HG02798 (cell line): ENCODE measurements at regions not wholly inside any gene's neighbourhood (a gene's known extent, or its start where the extent isn't known, plus 50 kb on each side); places are given as distances from the start of the nearest gene placed in this dataset.
"Not testable (repeated sequence)": the region's sequence is repeated elsewhere in the genome, so short reads cannot be mapped to it uniquely, and the experiment has no call there.

Source experiments
- ATAC-seq: cut with Tn5 transposase; IDR thresholded peaks from one replicate; pipeline ENCODE4 v1.9.1; 2021; ENCODE audit warnings: mild to moderate bottlenecking; ENCODE audit not compliant: unreplicated experiment, poor library complexity

DNA sequence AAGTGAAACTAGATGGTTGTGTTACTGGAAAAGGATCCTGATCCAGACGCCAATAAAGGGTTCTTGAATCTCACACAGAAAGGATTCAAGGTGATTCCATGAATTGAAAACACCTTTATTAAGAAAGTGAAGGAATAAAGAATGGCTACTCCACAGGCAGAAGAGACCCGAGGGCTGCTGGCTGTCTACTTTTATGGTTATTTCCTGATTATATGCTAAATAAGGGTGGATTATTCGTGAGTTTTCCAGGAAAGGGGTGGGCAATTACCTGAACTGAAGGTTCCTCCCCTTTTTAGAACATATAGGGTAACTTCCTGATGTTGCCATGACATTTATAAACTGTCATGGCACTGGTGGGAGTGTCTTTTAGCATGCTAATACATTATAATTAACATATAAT is 50.9 kb upstream of the WARS2 start:
- no peak for ATAC-seq

DNA sequence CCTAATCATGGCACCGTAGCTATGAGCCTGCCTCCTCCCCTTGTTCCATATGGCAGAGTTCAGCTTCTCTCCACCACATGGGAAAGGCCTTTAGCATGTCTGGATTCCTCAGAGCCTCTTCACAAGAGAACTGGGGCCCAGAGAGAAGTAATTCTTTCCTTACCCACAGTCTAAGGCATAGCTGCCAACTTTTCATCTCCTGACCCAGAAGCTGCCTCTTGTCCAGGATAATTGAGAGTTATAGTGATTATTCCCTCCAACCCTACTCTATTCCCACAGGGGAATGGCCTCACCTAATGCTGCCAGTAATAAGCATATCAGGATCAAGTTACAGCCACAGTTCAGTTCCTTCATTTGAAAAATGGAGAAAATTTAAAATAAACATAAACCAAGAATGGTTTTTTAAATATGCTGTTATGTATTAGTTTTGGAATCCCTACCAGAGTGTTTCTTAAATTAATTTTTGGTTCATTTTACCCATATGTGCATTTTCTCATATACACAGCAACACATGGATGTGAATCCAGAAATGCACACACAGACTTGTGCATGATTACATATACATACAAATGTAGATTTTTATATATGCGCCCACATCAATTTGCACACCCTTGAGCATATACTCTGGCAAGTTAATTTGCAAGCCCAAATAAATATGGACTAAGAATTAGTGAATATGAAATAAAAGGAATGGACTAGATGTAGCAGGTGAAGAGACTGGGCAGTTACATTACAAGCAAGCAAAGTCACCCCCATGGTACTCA is 63.9 kb upstream of the WARS2 start:
- no peak for ATAC-seq

- ATAC-seq = no peak
Measured at GRCh38 chr1:119204961-119205357, 64.5 kb upstream of the WARS2 start.

DNA sequence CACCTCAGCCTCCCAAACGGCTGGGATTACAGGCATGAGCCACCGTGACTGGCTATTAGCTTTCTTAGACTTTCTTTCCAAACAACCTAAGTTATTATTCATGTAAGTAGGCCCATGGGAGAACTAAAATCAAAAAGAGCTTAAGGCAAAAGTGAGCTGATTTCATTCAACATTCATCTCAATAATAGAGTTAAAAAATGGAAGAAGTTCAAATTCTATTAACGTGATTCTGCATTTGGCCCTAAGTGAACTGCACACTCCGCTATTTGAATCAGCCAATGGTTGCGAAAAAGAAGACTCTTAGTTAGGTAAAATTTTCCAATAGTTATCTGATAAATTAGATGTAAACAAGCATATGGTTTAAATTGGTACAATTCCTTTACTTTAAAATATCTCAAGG is 68.6 kb upstream of the WARS2 start:
- no peak for ATAC-seq

DNA sequence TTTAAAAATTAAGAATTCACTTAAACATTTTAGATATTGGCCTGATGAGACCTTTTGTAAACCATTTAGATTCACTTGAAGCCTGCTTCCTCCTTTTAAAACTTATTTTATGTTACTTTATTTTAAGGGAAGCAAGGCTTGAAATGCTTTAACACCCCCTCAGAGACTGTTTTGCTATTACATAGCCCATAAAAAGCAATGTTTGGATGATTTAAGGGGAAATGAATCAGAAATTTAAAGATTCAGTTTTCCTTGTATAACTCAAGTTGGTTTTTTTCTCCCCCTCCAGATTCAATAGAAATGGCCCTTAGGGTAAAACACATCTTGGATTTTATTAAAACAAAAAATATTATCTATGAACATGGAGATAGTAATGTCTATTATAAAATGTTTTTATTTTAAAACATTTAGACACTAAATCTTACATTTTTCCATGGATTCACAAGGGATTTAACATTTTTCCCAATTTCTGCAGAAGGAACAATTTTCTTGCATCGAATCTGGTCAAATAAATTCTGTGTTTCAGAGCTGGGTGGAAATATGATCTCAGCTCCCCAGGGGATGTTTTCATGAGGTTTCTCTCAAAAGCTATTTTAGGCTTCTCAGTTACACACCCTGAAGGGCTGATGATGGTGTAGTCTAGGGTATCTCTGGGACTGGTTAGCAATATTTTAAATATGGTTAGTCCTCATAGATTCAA is 69.3 kb upstream of the WARS2 start:
- no peak for ATAC-seq

DNA sequence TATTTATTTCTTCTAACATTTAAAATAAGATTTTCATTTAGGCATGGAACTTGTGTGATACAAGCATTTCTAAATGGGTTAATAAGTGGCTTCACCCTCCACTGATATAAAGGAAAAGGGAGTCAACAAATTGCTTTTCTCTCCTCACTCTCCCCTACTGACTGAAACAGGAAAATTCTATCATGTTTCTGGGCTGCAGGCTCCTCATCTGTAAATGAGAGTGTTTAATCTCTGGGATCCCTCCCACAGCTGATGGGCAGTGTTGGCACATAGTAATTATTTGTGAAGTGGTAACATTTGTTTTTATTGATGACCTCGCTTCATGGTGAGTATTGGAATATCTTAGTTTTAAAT is 69.8 kb upstream of the WARS2 start:
- no peak for ATAC-seq

GRCh38 chr1:119213213-119213612 is 72.8 kb upstream of the WARS2 start:
- ATAC-seq = not testable (repeated sequence)

DNA sequence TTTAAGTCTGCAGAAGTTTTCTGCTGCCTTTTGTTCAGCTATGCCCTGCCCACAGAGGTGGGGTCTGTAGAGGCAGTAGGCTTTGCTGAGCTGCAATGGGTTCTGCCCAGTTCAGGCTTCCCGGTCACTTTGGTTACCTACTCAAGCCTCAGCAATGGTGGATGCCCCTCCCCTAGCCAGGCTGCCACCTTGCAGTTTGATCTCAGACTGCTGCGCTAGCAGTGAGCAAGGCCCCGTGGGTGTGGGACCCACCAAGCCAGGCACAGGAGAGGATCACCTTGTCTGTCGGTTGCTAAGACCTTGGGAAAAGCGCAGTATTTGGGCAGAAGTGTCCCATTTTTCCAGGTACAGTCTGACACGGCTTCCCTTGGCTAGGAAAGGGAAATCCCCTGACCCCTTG is 74.5 kb upstream of the WARS2 start:
- not testable (repeated sequence) for ATAC-seq

DNA sequence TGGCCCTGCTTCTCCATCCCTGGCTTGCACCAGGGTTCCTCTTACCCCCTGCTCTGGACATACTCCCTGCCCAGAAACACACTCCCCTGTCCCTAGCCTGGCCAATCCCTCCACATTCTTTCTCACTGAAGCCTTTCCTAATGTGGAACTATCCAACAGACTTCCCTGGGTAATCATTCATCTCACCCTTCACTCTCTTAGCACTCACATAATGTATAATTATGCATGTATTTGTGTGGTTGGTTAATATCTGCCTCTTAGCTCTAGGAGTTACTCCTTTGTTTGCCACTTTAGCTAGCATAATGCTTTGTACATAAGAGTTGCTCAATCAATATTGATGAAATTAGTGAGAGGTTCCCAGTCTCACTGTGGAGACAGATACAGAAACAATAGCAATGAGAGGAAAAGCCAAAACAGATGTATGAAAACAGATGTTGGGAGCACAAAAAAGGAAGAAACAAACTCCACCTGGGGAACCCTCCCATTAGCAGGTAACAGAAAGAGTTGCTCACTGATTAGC is 76.9 kb upstream of the WARS2 start:
- no peak for ATAC-seq

- no peak for ATAC-seq
Measured at GRCh38 chr1:119219711-119220110, 79.3 kb upstream of the WARS2 start.

DNA sequence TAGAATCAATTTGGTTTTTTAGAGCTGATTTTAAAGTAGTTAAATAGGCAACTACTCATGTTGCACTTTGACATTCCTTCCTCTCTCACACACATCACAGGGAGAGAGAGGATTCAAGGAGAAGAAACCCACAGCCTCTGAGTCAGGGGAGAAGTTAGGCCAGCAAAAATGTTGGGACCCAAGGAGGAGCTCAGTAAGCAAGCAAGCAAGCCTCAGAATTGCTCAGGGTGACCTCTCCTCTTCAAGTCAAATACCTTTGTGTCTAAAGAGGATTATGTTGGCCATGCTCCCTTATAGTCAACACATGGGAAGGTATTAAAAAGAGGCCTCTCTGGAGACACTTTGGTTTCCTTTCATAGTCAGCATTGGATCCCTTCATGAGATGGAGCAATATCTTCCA is 80.5 kb upstream of the WARS2 start:
- ATAC-seq = no peak

- peak; percentile 88 for ATAC-seq
Measured at GRCh38 chr1:119222271-119222670, 81.8 kb upstream of the WARS2 start.

DNA sequence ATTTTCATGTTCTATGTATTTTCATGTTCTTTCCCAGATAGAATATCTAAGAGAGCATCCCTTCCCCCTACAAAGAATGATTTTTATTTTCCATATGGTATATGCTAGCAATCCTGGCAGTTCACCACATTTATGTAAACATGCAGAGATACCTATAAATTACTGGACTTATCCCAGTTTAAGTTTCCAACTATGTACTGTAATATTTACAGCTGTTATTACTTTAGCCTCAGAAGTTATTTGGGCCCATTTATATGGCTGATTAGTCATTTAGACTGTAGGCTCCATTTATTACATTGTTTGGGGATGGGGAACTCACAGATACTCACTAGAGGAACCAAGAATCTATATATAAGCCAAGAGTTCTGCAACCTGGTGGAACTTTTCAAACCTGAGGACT is 84.8 kb upstream of the WARS2 start:
- no peak for ATAC-seq

GRCh38 chr1:119225831-119226230 is 85.4 kb upstream of the WARS2 start:
- ATAC-seq = no peak

- ATAC-seq = no peak
Measured at GRCh38 chr1:119226321-119226720, 85.9 kb upstream of the WARS2 start.

GRCh38 chr1:119226913-119227312 is 86.5 kb upstream of the WARS2 start:
- ATAC-seq = no peak

GRCh38 chr1:119227456-119227855 is 87.0 kb upstream of the WARS2 start:
- ATAC-seq = no peak

DNA sequence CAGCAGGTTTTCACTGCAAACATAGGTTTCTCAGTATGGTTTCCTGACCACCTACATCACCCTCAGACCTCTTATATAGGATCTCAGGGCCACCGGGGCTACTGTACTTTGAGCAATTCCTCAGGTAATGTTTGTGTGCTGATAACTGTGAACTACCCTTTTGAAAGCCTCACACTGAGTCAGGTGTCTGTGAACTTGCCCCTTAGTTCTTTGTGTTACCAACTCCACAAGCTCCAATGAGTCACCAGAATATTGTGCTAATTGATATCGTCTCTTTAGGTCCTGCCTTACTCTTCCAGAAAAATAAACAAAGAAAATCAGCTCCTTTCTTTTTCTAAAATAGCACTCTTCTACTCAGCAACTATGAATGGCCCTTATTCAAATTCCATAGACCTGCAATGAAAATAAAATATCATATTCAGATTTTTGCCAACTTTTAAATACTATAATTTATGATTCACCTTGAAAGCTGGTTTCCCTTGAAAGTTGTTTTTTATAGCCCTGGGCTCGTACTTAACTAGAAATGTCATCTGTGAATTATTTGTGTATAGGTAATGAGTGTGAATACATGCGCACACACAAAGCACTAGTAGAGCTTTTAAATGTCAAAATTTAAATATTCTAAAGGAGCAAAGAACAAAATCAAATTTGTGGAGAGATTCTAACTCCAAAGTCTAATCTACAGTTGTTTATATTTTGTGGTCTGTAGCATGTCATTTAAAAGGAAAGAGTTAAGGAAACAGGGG is 88.1 kb upstream of the WARS2 start:
- no peak for ATAC-seq

DNA sequence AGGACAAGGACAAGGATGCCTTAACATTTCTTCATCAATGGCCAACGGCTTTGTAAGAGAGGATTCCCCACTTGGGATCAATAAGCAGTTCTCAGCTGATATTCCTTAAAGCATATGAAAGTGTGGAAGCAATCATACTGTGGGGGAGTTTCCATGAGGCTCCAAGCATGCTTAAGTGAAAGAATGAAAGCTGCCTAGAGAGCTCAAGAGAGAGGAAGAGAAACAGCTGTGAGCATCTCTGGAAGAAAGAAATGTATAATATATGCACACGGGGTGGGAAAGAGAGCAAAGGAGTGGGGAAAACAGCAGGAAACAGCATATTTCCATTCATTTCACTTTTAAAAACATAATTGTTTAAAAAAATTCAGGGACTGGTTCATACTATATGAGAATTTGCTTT is 94.7 kb upstream of the WARS2 start:
- no peak for ATAC-seq

GRCh38 chr1:119245881-119246280 is 105.4 kb upstream of the WARS2 start:
- ATAC-seq = no peak

GRCh38 chr1:119249283-119249682 is 108.8 kb upstream of the WARS2 start:
- ATAC-seq = no peak
